GM12873 (cell line): ENCODE measurements at regions not wholly inside any gene's neighbourhood (a gene's known extent, or its start where the extent isn't known, plus 50 kb on each side); places are given as distances from the start of the nearest gene placed in this dataset.

Experiments
- TF ChIP-seq, protein P1 (sequence below): IDR thresholded peaks from 2 replicates; pipeline ENCODE4 v1.5.1; 2012; ENCODE audit warnings: low read depth, mild to moderate bottlenecking, moderate library complexity, low read length, control low read depth; ENCODE audit not compliant: insufficient read depth; ENCODE audit errors: missing control alignments

DNA sequence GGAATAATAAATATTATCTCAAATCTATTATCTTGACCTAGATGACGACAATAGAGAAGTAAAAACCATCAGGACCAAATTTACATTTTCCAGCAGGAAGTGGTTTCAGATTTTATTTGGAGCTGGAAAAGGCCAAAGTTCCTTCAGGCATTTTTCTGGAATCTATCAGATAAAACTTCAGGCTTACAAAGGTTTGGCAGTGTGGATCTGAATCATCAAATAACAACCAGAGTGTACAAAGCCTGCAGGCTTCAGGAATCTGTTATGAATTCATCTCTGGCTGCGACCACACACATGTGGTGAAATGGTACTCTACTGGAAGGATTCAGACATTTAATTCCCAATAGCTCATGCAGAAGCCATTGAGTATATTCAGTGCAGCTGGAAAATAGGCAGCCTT is 726.4 kb upstream of the GRAMD2B start:
- TF ChIP-seq, protein P1, sequence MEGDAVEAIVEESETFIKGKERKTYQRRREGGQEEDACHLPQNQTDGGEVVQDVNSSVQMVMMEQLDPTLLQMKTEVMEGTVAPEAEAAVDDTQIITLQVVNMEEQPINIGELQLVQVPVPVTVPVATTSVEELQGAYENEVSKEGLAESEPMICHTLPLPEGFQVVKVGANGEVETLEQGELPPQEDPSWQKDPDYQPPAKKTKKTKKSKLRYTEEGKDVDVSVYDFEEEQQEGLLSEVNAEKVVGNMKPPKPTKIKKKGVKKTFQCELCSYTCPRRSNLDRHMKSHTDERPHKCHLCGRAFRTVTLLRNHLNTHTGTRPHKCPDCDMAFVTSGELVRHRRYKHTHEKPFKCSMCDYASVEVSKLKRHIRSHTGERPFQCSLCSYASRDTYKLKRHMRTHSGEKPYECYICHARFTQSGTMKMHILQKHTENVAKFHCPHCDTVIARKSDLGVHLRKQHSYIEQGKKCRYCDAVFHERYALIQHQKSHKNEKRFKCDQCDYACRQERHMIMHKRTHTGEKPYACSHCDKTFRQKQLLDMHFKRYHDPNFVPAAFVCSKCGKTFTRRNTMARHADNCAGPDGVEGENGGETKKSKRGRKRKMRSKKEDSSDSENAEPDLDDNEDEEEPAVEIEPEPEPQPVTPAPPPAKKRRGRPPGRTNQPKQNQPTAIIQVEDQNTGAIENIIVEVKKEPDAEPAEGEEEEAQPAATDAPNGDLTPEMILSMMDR = no peak

DNA sequence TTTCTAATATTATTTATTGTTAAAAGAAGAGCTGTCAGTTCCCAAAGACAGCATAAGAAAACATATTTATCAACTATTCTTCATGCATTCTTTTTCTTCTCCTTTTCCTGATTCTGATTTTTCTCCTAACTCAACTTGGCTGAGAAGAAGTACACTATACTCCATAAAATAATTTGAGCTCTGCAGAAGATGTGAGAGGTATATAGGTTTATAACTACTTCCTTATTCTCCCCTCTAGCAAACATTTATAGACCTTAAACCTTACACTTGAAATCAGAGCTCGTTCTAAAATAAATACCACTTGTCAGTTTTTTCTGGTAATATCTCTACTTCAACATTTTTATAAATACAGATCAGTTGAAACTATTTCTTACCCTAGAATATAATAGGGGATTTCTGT is 724.8 kb upstream of the GRAMD2B start:
- TF ChIP-seq, protein P1 = no peak

DNA sequence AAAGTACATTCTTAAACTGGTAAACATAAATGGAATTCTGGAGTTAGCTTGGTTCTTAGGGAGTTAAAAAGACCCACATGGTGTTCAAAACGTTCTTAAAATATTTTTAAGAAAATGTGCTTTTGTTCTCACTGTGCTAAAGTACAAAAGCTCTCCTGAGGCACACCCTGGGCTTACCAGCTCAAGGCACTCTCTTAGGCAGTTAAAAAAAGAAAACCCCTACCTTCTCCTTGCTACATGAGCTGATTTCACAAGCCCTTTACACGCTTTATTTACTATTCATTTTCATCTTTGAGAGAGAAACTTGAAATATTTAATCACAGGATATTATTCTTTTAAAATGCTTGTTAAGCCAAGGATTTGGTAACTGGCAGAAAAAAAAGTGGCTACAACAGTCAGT is 723.3 kb upstream of the GRAMD2B start:
- TF ChIP-seq, protein P1 = no peak

DNA sequence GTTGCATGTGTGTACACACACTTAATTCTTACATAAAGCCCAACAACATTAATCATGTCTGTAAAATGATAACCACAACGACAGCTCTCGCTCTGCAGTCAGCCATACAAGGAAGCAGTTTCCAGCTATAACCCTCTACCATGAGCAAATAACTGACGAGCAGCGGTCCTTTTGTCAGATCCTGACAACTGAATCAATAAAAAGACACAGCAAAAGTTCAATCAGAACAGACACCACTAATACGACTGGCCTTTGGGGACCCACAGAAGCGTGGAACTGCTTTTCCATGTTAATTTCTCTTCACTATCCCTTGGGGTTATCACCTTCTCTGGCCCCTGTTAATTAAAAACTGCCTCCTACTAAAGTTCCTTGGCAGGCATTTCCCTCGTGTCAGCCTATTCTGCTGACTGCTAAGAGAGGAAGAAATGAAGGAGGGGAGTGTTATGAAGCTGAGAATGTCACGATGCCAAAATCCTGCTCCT is 722.8 kb upstream of the GRAMD2B start:
- TF ChIP-seq, protein P1 = no peak

DNA sequence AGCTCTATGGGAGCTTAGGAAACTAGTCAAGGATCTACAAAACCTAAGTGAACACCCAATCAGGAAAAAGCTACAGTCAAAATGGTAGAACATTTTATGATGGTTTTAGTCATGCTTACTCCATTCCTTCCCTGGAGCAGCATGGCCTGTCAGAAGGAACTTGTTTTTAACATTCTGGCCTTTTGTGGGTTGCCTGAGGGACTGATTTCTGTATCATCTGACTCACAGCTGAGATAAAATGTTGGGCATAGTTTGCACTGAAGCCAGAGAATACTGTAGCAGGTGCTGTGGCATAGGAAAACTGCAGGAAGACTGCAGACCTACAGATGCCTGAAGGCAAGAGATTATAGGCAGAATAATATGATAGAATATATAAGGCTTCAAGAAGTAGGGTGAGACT is 719.6 kb upstream of the GRAMD2B start:
- TF ChIP-seq, protein P1 = no peak

DNA sequence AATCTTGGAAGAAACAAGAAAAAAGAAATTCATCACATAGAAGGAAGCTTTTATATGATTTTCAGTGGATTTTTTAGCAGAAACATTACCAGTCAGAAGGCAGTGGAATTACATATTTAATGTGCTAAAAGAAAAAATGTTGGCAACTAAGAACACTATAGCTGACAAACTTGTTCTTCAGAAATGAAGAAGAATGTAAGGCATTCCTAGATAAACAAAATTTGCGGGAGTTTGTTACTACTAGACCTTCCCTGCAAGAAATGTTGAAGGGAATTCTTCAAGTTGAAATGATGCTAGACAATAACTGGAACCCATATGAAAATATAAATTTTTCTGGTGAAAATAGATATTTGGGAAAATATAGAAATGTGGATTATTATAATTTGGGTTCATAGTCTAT is 718.3 kb upstream of the GRAMD2B start:
- TF ChIP-seq, protein P1 = no peak

DNA sequence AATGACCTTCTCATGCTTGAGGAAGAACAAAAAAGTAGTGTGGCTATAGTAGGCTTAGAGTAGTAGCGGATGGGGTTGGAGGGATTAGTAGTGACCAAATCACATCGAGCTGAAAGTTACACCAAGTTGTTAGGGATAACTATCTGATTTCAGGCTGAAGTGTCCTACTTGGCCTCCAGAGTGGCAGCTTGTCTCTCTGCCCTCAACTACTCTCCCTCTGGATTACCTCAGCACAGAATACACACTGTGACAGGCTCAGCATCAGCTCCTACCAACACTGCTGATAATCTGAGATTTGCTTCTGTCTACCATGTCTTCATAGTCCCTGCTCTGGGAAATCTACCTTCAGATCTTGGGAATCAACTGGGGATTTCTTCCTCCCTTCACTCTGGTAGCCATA is 714.6 kb upstream of the GRAMD2B start:
- TF ChIP-seq, protein P1 = no peak
